ENCODE measurements at regions not wholly inside any gene's neighbourhood (a gene's known extent, or its start where the extent isn't known, plus 50 kb on each side); places are given as distances from the start of the nearest gene placed in this dataset.
"Not testable (repeated sequence)": the region's sequence is repeated elsewhere in the genome, so short reads cannot be mapped to it uniquely, and the experiment has no call there.

DNA sequence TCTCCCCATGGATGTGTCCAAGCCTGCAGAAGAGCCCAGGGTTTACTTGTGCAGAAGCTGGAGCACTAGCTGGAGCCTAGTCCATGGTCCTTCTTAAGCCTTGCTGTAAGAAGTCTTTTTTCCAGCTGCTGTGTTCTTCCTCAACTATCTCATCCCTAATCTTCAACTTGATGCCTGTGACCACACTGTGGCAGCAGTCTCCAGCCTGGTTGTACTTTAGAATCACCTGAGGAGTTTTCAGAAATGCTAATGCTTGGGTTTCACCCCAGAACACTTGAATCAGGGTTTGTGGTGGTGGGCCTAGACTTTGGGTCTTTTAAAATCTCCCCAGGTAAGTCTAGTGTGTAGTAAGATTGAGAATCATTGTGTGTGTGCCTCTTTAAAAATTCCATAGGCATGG, 173.6 kb downstream of the ADCYAP1 start:
- intact Hi-C loops (cut with DNase I): no loop called here
- ATAC-seq (no peak), DNase-seq (no peak)

DNA sequence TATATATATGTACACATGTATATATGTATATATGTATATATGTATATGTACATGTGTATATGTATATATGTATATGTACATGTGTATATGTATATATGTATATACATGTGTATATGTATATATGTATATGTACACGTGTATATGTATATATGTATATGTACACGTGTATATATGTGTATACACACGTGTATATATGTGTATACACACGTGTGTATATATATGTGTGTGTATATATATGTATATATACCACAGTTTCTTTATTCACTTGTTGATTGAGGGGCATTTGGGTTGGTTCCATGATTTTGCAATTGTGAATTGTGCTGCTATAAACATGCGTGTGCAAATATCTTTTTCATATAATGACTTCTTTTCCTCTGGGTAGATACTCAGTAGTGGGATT, 179.0 kb downstream of the ADCYAP1 start:
- H3K27me3 ChIP-seq; intact Hi-C loops (cut with DNase I); H3K4me3 ChIP-seq; H3K9me3 ChIP-seq; H3K27ac ChIP-seq; DNase-seq; H3K36me3 ChIP-seq; ATAC-seq; H3K4me1 ChIP-seq: not testable (repeated sequence)
- 29% methylated on average over 5 of the region's 5 CpGs for WGBS (ENCODE audit: insufficient coverage, low coverage, low lambda C conversion rate, missing lambda C conversion rate)

More for the DNA sequence above, 173.6 kb downstream of the ADCYAP1 start:
- no peak for TF ChIP-seq POLR2A (IDR thresholded peaks at IDR 0.05)
- TF ChIP-seq, protein P1, sequence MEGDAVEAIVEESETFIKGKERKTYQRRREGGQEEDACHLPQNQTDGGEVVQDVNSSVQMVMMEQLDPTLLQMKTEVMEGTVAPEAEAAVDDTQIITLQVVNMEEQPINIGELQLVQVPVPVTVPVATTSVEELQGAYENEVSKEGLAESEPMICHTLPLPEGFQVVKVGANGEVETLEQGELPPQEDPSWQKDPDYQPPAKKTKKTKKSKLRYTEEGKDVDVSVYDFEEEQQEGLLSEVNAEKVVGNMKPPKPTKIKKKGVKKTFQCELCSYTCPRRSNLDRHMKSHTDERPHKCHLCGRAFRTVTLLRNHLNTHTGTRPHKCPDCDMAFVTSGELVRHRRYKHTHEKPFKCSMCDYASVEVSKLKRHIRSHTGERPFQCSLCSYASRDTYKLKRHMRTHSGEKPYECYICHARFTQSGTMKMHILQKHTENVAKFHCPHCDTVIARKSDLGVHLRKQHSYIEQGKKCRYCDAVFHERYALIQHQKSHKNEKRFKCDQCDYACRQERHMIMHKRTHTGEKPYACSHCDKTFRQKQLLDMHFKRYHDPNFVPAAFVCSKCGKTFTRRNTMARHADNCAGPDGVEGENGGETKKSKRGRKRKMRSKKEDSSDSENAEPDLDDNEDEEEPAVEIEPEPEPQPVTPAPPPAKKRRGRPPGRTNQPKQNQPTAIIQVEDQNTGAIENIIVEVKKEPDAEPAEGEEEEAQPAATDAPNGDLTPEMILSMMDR (IDR thresholded peaks at IDR 0.05): no peak
- no peaks in the 10 kb centered on the region for H3K27me3 ChIP-seq
- H3K36me3 ChIP-seq: no peaks in the 10 kb centered on the region
- H3K9me3 ChIP-seq: no peaks in the 10 kb centered on the region
- H3K4me1 ChIP-seq: no peaks in the 10 kb centered on the region
- no peak overlapping the region for H3K27ac ChIP-seq
- H3K4me3 ChIP-seq: no peak overlapping the region

DNA sequence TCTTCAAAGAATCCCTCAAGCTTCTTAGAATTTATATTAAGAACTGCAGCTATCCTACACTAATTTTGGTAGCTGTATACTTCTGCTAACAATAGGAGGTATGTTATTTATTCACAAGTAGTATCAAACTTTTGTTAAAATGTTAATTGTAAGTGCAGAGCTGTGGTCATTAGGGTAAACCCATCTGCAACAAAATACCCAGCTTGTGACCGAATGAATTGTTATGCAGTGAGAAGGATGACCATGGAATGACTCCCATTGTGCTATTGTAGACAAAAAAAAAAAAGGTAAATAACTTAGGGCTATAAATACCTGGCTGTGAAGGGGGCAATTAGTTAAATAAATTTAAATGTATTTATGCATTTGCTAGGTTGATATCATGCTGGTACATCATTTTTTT, 186.1 kb downstream of the ADCYAP1 start:
- Histone ChIP-seq H3K36me3 (no peaks in the 10 kb centered on the region), H3K4me1 (no peaks in the 10 kb centered on the region), H3K4me3 (no peak overlapping the region), H3K27ac (no peak overlapping the region), H3K27me3 (no peaks in the 10 kb centered on the region), H3K9me3 (no peaks in the 10 kb centered on the region)
- 7% methylated on average over 1 of the region's 1 CpG for WGBS (ENCODE audit: insufficient coverage, low coverage, low lambda C conversion rate, missing lambda C conversion rate)
- DNase-seq (no peak), ATAC-seq (no peak)
- TF ChIP-seq, protein P1 (IDR thresholded peaks at IDR 0.05): no peak
- no peak for TF ChIP-seq POLR2A (IDR thresholded peaks at IDR 0.05)
- intact Hi-C loops (cut with DNase I): no loop called here

DNA sequence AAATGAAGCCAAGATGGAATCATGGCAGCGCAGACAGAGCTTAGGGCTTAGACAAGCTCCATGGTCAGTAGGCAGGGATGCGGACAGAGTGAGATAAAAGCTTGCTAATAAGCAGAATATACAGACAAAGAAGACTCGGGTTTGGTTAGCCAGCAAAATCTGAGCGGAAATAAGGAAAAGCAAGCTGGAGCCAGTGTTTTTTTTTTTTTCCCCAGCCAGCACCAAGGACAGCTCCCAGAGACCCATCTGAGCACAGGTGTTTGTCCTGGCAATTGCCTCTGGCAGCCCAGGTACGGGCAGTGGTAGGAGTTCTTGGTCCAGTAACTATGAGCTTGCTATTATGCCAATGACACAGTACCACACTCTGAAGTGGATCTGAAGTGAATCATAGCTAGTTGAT, 187.6 kb downstream of the ADCYAP1 start:
- H3K4me3 ChIP-seq: no peak overlapping the region
- ATAC-seq (no peak), DNase-seq (no peak)
- 66% methylated on average over 4 of the region's 5 CpGs for WGBS (ENCODE audit: insufficient coverage, low coverage, low lambda C conversion rate, missing lambda C conversion rate)
- H3K27me3 ChIP-seq: no peaks in the 10 kb centered on the region
- no peak overlapping the region for H3K27ac ChIP-seq
- H3K36me3 ChIP-seq: no peaks in the 10 kb centered on the region
- no peaks in the 10 kb centered on the region for H3K4me1 ChIP-seq
- no peak for TF ChIP-seq POLR2A (IDR thresholded peaks at IDR 0.05)
- TF ChIP-seq, protein P1 (IDR thresholded peaks at IDR 0.05): no peak
- H3K9me3 ChIP-seq: no peaks in the 10 kb centered on the region
- intact Hi-C loops (cut with DNase I): no loop called here

DNA sequence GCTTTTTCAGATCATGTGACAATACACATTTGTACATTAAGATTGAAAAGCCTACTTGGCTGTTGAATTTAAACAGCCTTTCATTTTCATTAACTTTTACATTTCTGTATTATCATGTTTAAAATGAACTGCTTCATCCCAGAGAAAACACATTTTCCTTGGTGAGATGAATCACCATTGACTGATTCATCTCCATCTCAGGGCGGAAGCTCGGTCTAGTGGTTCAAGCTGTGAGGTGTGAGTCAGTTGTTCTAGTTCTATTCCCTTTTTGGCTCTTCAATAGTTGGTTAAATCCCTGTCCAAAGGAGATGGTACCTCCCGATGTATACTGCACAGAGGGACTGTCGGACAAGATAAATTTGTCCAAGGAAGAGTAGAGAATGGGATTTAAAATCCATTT, 189.7 kb downstream of the ADCYAP1 start:
- 62% methylated on average over 4 of the region's 4 CpGs for WGBS (ENCODE audit: insufficient coverage, low coverage, low lambda C conversion rate, missing lambda C conversion rate)
- no peaks in the 10 kb centered on the region for H3K4me1 ChIP-seq
- no peaks in the 10 kb centered on the region for H3K36me3 ChIP-seq
- DNase-seq: no peak
- H3K27ac ChIP-seq: no peak overlapping the region
- H3K9me3 ChIP-seq: no peaks in the 10 kb centered on the region
- TF ChIP-seq, protein P1 (IDR thresholded peaks at IDR 0.05): no peak
- no peak for TF ChIP-seq POLR2A (IDR thresholded peaks at IDR 0.05)
- no peaks in the 10 kb centered on the region for H3K27me3 ChIP-seq
- intact Hi-C loops (cut with DNase I): no loop called here
- H3K4me3 ChIP-seq: no peak overlapping the region
- ATAC-seq: no peak

DNA sequence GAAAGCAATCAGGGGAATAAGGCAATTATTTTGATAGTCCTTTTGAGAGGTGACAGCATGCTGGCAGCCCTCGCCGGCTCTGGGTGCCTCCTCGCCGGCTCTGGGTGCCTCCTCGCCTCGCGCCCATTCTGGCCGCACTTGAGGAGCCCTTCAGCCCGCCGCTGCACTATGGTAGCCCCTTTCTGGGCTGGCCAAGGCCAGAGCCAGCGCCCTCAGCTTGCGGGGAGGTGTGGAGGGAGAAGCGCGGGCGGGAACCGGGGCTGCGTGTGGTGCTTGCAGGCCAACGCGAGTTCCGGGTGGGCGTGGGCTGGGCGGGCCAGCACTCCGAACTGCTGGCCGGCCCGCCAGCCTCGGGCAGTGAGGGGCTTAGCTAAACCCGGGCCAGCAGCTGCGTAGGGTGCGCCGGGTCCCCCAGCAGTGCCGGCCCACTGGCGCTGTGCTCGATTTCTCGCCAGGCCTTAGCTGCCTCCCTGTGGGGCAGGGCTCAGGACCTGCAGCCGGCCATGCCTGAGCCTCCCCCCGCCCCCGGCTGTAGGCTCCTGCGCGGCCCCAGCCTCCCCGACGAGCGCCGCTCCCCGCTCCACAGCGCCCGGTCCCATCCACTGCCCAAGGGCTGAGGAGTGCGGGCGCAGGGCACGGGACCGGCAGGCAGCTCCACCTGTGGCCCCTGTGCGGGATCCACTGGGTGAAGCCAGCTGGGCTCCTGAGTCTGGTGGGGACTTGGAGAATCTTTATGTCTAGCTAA, 193.5 kb downstream of the ADCYAP1 start:
- ATAC-seq; intact Hi-C loops (cut with DNase I); H3K27ac ChIP-seq; H3K36me3 ChIP-seq; H3K9me3 ChIP-seq; H3K4me3 ChIP-seq; DNase-seq; H3K4me1 ChIP-seq; H3K27me3 ChIP-seq: not testable (repeated sequence)
- WGBS (ENCODE audit: insufficient coverage, low coverage, low lambda C conversion rate, missing lambda C conversion rate): 89% methylated on average over 5 of the region's 51 CpGs

Data from right lobe of liver (tissue), 6 donors.